ENCODE measurements at regions not wholly inside any gene's neighbourhood (a gene's known extent, or its start where the extent isn't known, plus 50 kb on each side); places are given as distances from the start of the nearest gene placed in this dataset.

GRCh38 chr7:31203551-31203950 is 137.0 kb downstream of the NEUROD6 start:
- no peak for TF ChIP-seq CTCF (IDR thresholded peaks at IDR 0.05)
- TF ChIP-seq POLR2A (IDR thresholded peaks at IDR 0.05), result no peak
- no peak for TF ChIP-seq EP300 (IDR thresholded peaks at IDR 0.05)
